Right lobe of liver (tissue), 6 donors: ENCODE measurements at regions not wholly inside any gene's neighbourhood (a gene's known extent, or its start where the extent isn't known, plus 50 kb on each side); places are given as distances from the start of the nearest gene placed in this dataset.

Experiments
- ATAC-seq, 4 donors: fragments of 200-7000 bp; cut with Tn5 transposase; one replicate each; pipeline ENCODE4 v1.9.1; 2020; ENCODE audit warnings: mild to moderate bottlenecking in 4 of 4, moderate library complexity in 4 of 4
- DNase-seq, 3 donors: peaks; one replicate each; pipeline ENCODE4 v3.0.0-alpha.2; 2020
- H3K27ac ChIP-seq, 3 donors: fragments of 200-600 bp; one replicate each; pipeline ENCODE4 v1.8.0; 2022
- H3K27me3 ChIP-seq, 2 donors: fragments of 200-600 bp; one replicate each; pipeline ENCODE4 v1.8.0; 2022
- H3K36me3 ChIP-seq, 4 donors: fragments of 200-600 bp; sonication (generic) in 1 of 4; one replicate each; pipeline versions ENCODE4 v1.5.1 to v1.8.0; 2017 to 2022; ENCODE audit warnings: control low read depth in 1 of 4
- H3K4me1 ChIP-seq, 4 donors: fragments of 200-600 bp; sonication (generic) in 1 of 4; one replicate each; pipeline versions ENCODE4 v1.5.1 to v1.8.0; 2017 to 2022; ENCODE audit warnings: control low read depth in 1 of 4
- H3K4me3 ChIP-seq, 3 donors: fragments of 200-600 bp; one replicate each; pipeline ENCODE4 v1.8.0; 2022
- H3K9me3 ChIP-seq, 4 donors: fragments of 200-600 bp; sonication (generic) in 1 of 4; one replicate each; pipeline versions ENCODE4 v1.5.1 to v1.8.0; 2017 to 2022; ENCODE audit warnings: control low read depth in 1 of 4
- POLR2A ChIP-seq: fragments of 450-650 bp; IDR thresholded peaks from one replicate; pipeline ENCODE4 v1.6.1; 2017; ENCODE audit warnings: antibody characterized with exemption, mild to moderate bottlenecking
- WGBS: methylation state at CpG from one replicate; pipeline ENCODE4 v1.1.6; 2018; ENCODE audit warnings: low coverage, low lambda C conversion rate; ENCODE audit not compliant: insufficient coverage; ENCODE audit errors: missing lambda C conversion rate; 5-methylcytosine and 5-hydroxymethylcytosine counted together
- intact Hi-C, 2 donors: fragments of 100-400 bp; cut with DNase I; formaldehyde crosslinking; loops; one replicate each; pipeline versions ENCODE4 v1.11.2 to v1.14.1; 2022
- TF ChIP-seq, protein P1 (sequence below), 4 donors: fragments of 200-600 bp in 3 of 4; fragments of 450-650 bp in 1 of 4; IDR thresholded peaks; one replicate each; pipeline versions ENCODE4 v1.5.1 to v1.8.0; 2016 to 2022; ENCODE audit warnings: antibody characterized with exemption in 4 of 4, mild to moderate bottlenecking in 2 of 4
- donor health status: DM: no; HTN: yes; CAD: no.
- donor health status: DM: no; HTN: no; CAD: no.
- donor health status: DM: no; HTN: no; CAD: no.
- donor health status: DM: no; HTN: yes; CAD: no.
- donor health status: DM: no; HTN: yes; CAD: no.

DNA sequence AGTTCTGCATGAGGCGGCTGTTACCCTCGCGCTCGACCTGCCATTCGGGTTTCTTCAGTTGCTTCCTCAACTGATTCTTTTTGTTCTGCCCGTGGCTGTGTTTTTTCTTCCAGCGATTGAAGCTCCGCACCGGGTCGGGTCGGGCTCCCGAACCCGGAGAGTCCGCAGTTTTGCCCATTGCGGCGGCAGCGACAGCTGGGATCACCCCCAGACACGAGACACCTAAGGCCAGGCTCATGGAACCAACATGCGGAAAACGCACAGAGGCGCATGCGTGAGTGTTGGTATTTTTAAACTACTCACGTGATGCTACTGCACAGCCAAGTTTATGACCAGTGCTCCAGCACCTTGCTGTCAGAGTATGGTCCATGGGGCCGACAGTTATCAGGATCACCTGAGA is 100.0 kb downstream of the SPATA31D1 start:
- ATAC-seq, result no peak

DNA sequence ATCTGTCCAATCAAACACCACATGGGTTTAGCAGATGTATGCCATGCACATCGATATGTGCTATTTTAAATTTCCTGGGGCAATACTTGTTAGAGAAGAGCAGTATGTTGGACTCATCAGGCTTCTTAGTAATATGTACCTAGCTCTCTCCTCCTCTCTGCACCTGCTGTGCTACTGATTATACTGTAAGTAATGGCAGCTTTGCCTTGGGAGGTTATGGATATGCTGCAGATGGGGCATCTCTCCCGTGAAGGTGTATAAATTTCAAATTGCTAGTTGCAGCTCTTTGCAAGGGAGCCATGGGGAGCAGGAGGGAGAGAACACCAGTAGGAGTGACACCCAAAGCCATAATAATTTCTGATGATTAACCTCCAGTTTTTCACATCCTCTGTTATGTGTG is 101.5 kb downstream of the SPATA31D1 start:
- intact Hi-C loops, result no loop called here
- H3K4me3 ChIP-seq, result no peak overlapping the region
- no peaks in the 10 kb centered on the region for H3K9me3 ChIP-seq
- ATAC-seq (no peak), DNase-seq (no peak)
- H3K27ac ChIP-seq, result no peak overlapping the region
- no peak for TF ChIP-seq POLR2A
- TF ChIP-seq, protein P1, sequence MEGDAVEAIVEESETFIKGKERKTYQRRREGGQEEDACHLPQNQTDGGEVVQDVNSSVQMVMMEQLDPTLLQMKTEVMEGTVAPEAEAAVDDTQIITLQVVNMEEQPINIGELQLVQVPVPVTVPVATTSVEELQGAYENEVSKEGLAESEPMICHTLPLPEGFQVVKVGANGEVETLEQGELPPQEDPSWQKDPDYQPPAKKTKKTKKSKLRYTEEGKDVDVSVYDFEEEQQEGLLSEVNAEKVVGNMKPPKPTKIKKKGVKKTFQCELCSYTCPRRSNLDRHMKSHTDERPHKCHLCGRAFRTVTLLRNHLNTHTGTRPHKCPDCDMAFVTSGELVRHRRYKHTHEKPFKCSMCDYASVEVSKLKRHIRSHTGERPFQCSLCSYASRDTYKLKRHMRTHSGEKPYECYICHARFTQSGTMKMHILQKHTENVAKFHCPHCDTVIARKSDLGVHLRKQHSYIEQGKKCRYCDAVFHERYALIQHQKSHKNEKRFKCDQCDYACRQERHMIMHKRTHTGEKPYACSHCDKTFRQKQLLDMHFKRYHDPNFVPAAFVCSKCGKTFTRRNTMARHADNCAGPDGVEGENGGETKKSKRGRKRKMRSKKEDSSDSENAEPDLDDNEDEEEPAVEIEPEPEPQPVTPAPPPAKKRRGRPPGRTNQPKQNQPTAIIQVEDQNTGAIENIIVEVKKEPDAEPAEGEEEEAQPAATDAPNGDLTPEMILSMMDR (IDR thresholded peaks at IDR 0.05), result no peak
- H3K36me3 ChIP-seq, result no peaks in the 10 kb centered on the region
- 100% methylated on average over 1 of the region's 2 CpGs for whole genome bisulfite sequencing
- H3K27me3 ChIP-seq, result no peaks in the 10 kb centered on the region
- no peaks in the 10 kb centered on the region for H3K4me1 ChIP-seq

More for the DNA sequence above, 100.0 kb downstream of the SPATA31D1 start:
- TF ChIP-seq, protein P1 (IDR thresholded peaks at IDR 0.05), result no peak
- no peak for TF ChIP-seq POLR2A
- no peak for DNase-seq
- no peaks in the 10 kb centered on the region for H3K4me1 ChIP-seq
- H3K27ac ChIP-seq, result no peak overlapping the region
- no peak overlapping the region for H3K4me3 ChIP-seq
- H3K9me3 ChIP-seq, result no peaks in the 10 kb centered on the region
- no peaks in the 10 kb centered on the region for H3K36me3 ChIP-seq
- intact Hi-C loops, result no loop called here
- H3K27me3 ChIP-seq, result no peaks in the 10 kb centered on the region
- whole genome bisulfite sequencing, result 79% methylated on average over 14 of the region's 24 CpGs

DNA sequence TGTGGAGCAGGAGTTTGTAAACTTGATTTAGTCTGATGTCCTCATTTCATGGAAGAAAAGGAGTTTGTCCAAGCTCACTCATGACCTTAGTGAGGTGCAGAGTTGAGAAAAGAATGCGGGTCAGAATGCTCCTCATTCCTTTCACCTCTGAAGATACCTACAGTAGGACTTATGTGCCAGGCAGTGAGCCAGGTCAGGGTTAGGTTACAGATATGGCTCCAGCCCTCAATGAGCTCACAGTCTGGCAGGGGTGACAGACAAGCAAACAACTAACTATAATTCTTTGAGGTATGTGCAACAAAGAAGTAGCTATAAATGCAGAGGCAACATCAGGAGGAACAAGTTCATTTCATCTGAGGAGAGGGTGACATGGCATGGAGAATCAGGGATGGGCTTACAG is 102.5 kb downstream of the SPATA31D1 start:
- intact Hi-C loops, result no loop called here

DNA sequence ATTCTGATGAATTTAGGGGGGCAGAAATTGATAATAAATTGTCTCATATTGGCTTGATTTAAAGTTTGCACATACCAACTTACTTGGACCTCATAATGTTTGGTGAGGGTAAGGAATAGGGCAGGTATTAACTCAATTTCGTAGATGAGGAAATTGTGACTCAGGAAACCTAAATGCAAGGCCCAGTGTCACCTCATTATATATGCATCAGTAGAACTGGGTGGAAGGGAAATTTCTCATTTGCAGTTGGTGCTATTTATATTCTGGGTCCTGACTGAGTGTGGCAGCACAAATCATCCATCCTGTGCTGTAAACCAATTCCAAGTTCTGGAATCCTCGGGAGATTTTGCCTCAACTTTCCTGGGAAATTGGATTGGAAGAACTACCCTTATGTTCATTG is 103.0 kb downstream of the SPATA31D1 start:
- 59% methylated on average over 2 of the region's 2 CpGs for WGBS
- Histone ChIP-seq H3K4me3 (no peak overlapping the region), H3K27me3 (no peaks in the 10 kb centered on the region), H3K27ac (no peak overlapping the region), H3K4me1 (no peaks in the 10 kb centered on the region), H3K9me3 (no peaks in the 10 kb centered on the region), H3K36me3 (no peaks in the 10 kb centered on the region)
- intact Hi-C loops, result no loop called here
- no peak for ATAC-seq
- no peak for DNase-seq
- TF ChIP-seq, protein P1 (IDR thresholded peaks at IDR 0.05), result no peak
- no peak for TF ChIP-seq POLR2A

More for the DNA sequence above, 102.5 kb downstream of the SPATA31D1 start:
- Histone ChIP-seq H3K27ac (no peak overlapping the region), H3K9me3 (no peaks in the 10 kb centered on the region), H3K27me3 (no peaks in the 10 kb centered on the region), H3K36me3 (no peaks in the 10 kb centered on the region), H3K4me1 (no peaks in the 10 kb centered on the region), H3K4me3 (no peak overlapping the region)
- TF ChIP-seq POLR2A, result no peak
- TF ChIP-seq, protein P1 (IDR thresholded peaks at IDR 0.05), result no peak
- DNase-seq, result no peak
- no peak for ATAC-seq
- WGBS, result 83% methylated on average over 1 of the region's 1 CpG

DNA sequence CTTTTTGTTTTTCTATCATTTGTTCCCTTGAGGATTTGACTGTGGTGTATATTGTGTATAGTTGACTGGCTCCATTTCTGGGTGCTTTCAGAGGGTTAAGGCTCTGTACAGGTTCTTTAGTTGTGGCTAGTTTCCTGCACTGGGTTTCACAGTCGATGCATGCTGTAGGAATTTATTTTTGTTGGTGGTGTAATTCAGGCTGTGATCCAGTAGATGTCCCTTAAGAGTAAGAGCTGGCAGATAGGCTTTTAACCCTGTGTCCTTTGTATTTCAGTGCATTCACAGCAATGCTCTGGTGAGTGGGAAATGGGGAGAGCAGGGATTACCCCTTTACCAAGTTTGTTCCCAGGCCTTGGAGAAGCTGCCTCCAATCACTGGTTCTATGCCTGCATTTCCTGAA is 112.9 kb downstream of the SPATA31D1 start:
- DNase-seq (no peak), ATAC-seq (no peak)
- intact Hi-C loops, result no loop called here
- Histone ChIP-seq H3K27ac (no peak overlapping the region), H3K4me3 (no peak overlapping the region), H3K27me3 (no peaks in the 10 kb centered on the region), H3K36me3 (no peaks in the 10 kb centered on the region), H3K9me3 (no peaks in the 10 kb centered on the region), H3K4me1 (no peaks in the 10 kb centered on the region)
- WGBS, result 83% methylated on average over 1 of the region's 1 CpG
- TF ChIP-seq, protein P1 (IDR thresholded peaks at IDR 0.05), result no peak
